Epithelial cell of esophagus (primary cell): ENCODE measurements at regions not wholly inside any gene's neighbourhood (a gene's known extent, or its start where the extent isn't known, plus 50 kb on each side); places are given as distances from the start of the nearest gene placed in this dataset.

Source experiments
- DNase-seq: peaks from one replicate; pipeline ENCODE4 v3.0.0; 2010; ENCODE audit warnings: low read depth
- H3K4me3 ChIP-seq: 2 replicates; pipeline ENCODE4 v1.5.1; 2011; ENCODE audit warnings: mild to moderate bottlenecking, low read length, control low read depth
- CTCF ChIP-seq: IDR thresholded peaks from 2 replicates; pipeline ENCODE4 v1.5.1; 2011; ENCODE audit warnings: low read depth, mild to moderate bottlenecking, low read length, control low read depth, inconsistent platforms; ENCODE audit not compliant: insufficient read depth; ENCODE audit errors: missing control alignments

GRCh38 chr9:26210338-26210851 lies 532.2 kb upstream of the TUSC1 start:
- TF ChIP-seq CTCF: no peak
- H3K4me3 ChIP-seq: no peak overlapping the region
- no peak for DNase-seq

GRCh38 chr9:26205261-26205660 lies 527.0 kb upstream of the TUSC1 start:
- no peak overlapping the region for H3K4me3 ChIP-seq
- DNase-seq: no peak
- TF ChIP-seq CTCF: no peak

- no peak for TF ChIP-seq CTCF
- no peak for DNase-seq
- no peak overlapping the region for H3K4me3 ChIP-seq
Observed at GRCh38 chr9:26193237-26193636, 515.0 kb upstream of the TUSC1 start.

- TF ChIP-seq CTCF: no peak
- DNase-seq: no peak
- no peak overlapping the region for H3K4me3 ChIP-seq
Observed at GRCh38 chr9:26191711-26192110, 513.5 kb upstream of the TUSC1 start.

GRCh38 chr9:26181836-26182235 lies 503.6 kb upstream of the TUSC1 start:
- no peak overlapping the region for H3K4me3 ChIP-seq
- TF ChIP-seq CTCF: no peak
- peak; percentile 35 for DNase-seq

GRCh38 chr9:26176628-26177027 lies 498.4 kb upstream of the TUSC1 start:
- no peak overlapping the region for H3K4me3 ChIP-seq
- no peak for TF ChIP-seq CTCF
- DNase-seq: no peak

GRCh38 chr9:26175264-26175663 lies 497.0 kb upstream of the TUSC1 start:
- no peak overlapping the region for H3K4me3 ChIP-seq
- no peak for DNase-seq
- TF ChIP-seq CTCF: no peak
